ENCODE measurements at regions not wholly inside any gene's neighbourhood (a gene's known extent, or its start where the extent isn't known, plus 50 kb on each side); places are given as distances from the start of the nearest gene placed in this dataset.
A peak's percentile ranks its signal among the peaks of the same experiment; 100 is the strongest.
"Not testable (repeated sequence)": the region's sequence is repeated elsewhere in the genome, so short reads cannot be mapped to it uniquely, and the experiment has no call there.

DNA sequence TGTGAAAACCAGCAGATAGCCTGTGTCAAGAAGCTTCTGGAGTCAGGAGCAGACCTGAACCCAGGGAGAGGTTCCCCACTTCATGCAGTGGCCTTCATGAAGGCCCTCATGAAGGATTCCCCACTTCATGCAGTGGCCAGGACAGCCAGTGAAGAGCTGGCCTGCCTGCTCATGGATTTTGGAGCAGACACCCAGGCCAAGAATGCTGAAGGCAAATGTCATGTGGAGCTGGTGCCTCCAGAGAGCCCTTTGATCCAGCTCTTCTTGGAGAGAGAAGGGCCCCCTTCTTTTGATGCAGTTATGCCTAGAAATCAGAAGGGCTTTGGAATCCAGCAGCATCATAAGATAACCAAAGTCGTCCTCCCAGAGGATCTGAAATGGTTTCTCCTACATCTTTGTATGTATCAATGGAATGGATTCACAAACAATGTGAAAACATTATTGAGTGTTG, 103.9 kb upstream of the CHD2 start:
- no peak overlapping the region for H3K4me3 ChIP-seq (ENCODE audit: low read depth, poor library complexity, severe bottlenecking)
- no peak for DNase-seq (ENCODE audit: low spot score in 2 of 2)
- TF ChIP-seq, protein P1, sequence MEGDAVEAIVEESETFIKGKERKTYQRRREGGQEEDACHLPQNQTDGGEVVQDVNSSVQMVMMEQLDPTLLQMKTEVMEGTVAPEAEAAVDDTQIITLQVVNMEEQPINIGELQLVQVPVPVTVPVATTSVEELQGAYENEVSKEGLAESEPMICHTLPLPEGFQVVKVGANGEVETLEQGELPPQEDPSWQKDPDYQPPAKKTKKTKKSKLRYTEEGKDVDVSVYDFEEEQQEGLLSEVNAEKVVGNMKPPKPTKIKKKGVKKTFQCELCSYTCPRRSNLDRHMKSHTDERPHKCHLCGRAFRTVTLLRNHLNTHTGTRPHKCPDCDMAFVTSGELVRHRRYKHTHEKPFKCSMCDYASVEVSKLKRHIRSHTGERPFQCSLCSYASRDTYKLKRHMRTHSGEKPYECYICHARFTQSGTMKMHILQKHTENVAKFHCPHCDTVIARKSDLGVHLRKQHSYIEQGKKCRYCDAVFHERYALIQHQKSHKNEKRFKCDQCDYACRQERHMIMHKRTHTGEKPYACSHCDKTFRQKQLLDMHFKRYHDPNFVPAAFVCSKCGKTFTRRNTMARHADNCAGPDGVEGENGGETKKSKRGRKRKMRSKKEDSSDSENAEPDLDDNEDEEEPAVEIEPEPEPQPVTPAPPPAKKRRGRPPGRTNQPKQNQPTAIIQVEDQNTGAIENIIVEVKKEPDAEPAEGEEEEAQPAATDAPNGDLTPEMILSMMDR (IDR thresholded peaks at IDR 0.05): no peak
- no peak for TF ChIP-seq POLR2A (IDR thresholded peaks at IDR 0.05)
- 73 to 88% methylated on average over 1 of the region's 1 CpG for WGBS, 2 donors
- intact Hi-C loops (cut with DNase I; ENCODE audit: low total_unique reads): loop anchor here (5.0 kb wide), 1 partner anchor 121 kb away; no protein-coding TSS in a partner anchor

DNA sequence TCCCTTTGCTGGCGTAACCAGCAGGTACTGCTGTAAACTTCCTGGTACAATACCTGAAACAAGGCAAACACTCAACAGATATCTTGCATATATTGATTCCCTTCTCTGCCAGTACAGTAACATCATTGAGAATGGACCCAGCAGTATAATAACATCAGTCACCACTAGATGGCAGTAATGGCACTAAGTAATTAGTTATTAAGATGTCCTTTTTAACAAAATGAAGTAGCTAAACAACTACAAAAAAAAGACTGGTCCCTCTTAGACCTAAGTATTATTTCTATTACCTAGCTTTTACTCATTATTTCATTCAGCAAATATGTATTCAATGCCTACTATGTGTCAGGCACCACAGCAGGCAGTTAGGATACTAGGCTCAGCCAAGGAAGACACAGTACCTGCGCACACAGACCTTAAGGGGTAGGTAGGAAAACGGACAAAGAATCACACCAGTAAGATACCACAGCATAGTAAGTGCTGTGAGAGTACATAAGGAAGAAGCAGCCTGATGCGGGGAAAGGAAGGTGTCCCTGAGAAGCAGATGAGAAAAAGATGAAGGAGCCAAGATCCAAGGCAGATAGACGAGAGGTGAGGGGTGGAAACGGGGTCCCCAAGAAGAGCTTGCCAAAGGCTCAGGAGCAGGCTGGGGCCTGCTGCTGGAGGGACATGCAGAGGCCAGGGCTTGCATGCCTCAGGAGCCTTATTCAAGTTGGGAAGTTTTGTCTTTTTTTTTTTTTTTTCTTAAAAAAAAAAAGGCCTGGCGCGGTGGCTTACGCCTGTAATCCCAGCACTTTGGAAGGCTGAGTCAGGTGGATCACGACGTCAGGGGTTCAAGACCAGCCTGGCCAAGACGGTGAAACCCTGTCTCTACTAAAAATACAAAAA, 102.7 kb upstream of the CHD2 start:
- intact Hi-C loops (cut with DNase I; ENCODE audit: low total_unique reads): loop anchor here (5.0 kb wide), 1 partner anchor 120 kb away; no protein-coding TSS in a partner anchor
- TF ChIP-seq POLR2A (IDR thresholded peaks at IDR 0.05): no peak
- TF ChIP-seq, protein P1 (IDR thresholded peaks at IDR 0.05): no peak
- 34 to 53% methylated on average over 12 of the region's 12 CpGs for WGBS, 2 donors
- H3K4me3 ChIP-seq (ENCODE audit: low read depth, poor library complexity, severe bottlenecking): no peak overlapping the region
- DNase-seq (ENCODE audit: low spot score in 2 of 2): peak in 1 of 2 donors; percentile 69

DNA sequence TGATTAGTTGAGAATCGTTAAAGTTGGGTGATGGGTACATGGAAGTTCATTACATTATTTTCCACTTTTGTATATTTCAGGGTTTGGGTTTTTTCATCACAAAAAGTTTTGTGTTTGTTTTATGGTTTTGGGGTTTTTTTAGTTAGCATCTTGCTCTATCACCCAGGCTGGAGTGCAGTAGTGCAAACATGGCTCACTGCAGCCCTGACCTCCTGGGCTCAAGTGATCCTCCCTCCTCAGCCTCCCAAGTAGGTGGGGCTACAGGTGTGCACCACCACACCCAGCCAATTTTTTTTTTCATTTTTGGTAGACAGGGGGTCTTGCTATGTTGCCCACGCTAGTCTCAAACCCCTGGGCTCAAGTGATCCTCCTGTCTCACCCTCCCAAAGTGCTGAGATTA, 100.1 kb upstream of the CHD2 start:
- no peak overlapping the region for H3K4me3 ChIP-seq (ENCODE audit: low read depth, poor library complexity, severe bottlenecking)
- TF ChIP-seq, protein P1 (IDR thresholded peaks at IDR 0.05): no peak
- no peak for TF ChIP-seq POLR2A (IDR thresholded peaks at IDR 0.05)
- WGBS, 2 donors: 93 to 94% methylated on average over 2 of the region's 2 CpGs
- intact Hi-C loops (cut with DNase I; ENCODE audit: low total_unique reads): no loop called here
- DNase-seq (ENCODE audit: low spot score in 2 of 2): no peak

DNA sequence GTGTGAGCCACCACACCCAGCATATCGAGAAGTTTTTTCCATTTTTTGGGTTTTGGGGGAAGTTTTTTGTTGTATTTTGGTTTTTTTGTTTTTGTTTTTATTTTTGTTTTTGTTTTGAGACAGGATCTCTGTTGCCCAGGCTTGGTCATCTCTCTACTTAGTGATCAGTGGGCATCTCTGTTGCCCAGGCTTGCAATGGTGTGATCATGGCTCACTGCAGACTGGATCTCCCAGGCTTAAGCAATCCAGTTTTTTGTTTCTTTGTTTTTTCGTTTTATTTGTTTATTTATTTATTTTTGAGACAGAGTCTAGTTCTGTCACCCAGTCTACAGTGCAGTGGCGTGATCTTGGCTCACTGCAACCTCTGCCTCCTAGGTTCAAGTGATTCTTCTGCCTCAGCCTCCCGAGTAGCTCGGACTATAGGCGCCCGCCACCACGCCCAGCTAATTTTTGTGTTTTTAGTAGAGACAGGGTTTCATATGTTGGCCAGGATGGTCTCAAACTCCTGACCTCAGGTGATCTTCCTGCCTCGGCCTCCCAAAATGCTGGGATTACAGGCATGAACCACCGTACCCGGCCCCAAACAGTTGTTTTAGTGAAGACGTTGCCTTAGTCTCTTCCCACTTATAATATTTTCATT, 99.6 kb upstream of the CHD2 start:
- DNase-seq (ENCODE audit: low spot score in 2 of 2); H3K4me3 ChIP-seq (ENCODE audit: low read depth, poor library complexity, severe bottlenecking); intact Hi-C loops (cut with DNase I; ENCODE audit: low total_unique reads): not testable (repeated sequence)
- 95 to 98% methylated on average over 12 of the region's 12 CpGs for WGBS, 2 donors

DNA sequence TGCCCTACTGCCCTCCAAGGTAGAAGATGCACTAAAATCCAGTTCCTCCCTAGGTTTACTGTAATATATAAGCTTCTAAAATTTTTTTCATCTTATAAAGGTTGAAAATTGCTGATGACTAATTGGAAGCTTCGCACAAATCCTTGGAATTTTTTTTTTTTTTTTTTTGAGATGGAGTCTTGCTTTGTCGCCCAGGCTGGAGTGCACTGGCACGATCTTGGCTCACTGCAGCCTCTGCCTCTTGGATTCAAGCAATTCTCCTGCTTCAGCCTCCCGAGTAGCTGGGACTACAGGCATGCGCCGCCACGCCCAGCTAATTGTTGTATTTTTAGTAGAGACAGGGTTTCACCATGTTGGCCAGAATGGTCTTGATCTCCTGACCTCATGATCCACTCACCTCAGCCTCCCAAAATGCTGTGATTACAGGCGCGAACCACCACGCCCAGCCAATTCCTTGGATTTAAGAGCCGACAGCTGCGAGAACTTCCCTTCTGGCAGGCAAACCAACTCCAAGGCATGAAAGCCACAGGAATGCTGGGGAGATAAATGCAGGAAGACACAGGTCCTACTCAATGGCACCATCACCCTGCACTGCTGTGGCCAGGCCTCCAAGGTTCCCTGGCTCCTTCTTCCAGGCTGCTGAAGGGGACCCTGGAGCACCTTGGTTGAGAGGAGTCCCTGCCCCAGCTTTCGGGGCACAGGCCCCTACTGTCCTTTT, 98.9 kb upstream of the CHD2 start:
- DNase-seq (ENCODE audit: low spot score in 2 of 2); H3K4me3 ChIP-seq (ENCODE audit: low read depth, poor library complexity, severe bottlenecking); intact Hi-C loops (cut with DNase I; ENCODE audit: low total_unique reads): not testable (repeated sequence)
- 79 to 85% methylated on average over 13 of the region's 13 CpGs for WGBS, 2 donors

DNA sequence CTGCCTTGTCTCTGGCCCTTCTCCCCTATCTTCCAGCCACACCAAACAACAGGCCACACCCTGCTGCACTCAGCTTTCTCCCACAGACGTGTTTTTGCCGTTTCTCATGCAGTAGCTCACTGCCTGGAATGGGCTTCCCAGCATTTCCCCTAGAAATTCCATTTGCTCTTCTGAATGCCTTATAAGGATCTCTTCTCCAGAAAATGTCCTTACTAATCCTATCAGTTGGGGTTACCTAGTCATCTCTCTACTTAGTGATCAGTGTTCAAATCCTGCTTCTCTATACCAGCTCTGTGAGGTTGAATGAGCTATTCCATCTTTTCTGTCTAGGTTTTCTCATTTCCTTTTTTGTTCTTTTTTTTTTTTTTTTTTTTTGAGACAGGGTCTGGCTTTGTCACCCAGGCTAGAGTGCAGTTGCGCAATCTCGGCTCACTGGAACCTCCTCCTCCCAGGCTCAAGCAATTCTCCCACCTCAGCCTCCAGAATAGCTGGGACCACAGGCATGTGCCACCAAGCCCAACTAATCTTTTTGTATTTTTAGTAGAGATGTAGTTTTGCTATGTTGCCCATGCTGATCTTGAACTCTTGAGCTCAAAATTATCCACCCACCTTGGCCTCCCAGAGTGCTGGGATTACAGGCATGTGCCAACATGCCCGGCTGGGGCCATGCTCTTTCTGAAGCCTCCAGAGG, 98.2 kb upstream of the CHD2 start:
- intact Hi-C loops (cut with DNase I; ENCODE audit: low total_unique reads): no loop called here
- no peak for TF ChIP-seq POLR2A (IDR thresholded peaks at IDR 0.05)
- TF ChIP-seq, protein P1 (IDR thresholded peaks at IDR 0.05): no peak
- peak; percentile 76 to 94 for DNase-seq (ENCODE audit: low spot score in 2 of 2)
- no peak overlapping the region for H3K4me3 ChIP-seq (ENCODE audit: low read depth, poor library complexity, severe bottlenecking)
- 47 to 52% methylated on average over 5 of the region's 5 CpGs for WGBS, 2 donors
